GM18951 (cell line): ENCODE measurements at regions not wholly inside any gene's neighbourhood (a gene's known extent, or its start where the extent isn't known, plus 50 kb on each side); places are given as distances from the start of the nearest gene placed in this dataset.

Source experiments
- POLR2A ChIP-seq: IDR thresholded peaks from 4 replicates; pipeline ENCODE4 v1.6.1; 2011; ENCODE audit warnings: mild to moderate bottlenecking; ENCODE audit not compliant: insufficient read length, insufficient read depth; ENCODE audit errors: extremely low read depth
- in situ Hi-C: fragments of 300-500 bp; cut with MboI; formaldehyde crosslinking; loops from one replicate; pipeline ENCODE4 v1.12.0; 2022; ENCODE audit warnings: low sequenced_read_pairs, mixed read lengths, inconsistent platforms; ENCODE audit not compliant: unreplicated experiment

- in situ Hi-C loops: no loop called here
- no peak for TF ChIP-seq POLR2A
Measured at GRCh38 chr2:108164318-108164717, 75.5 kb upstream of the SULT1C3 start.

- TF ChIP-seq POLR2A: no peak
- in situ Hi-C loops: no loop called here
Measured at GRCh38 chr2:108165729-108166128, 74.0 kb upstream of the SULT1C3 start.

- in situ Hi-C loops: no loop called here
- no peak for TF ChIP-seq POLR2A
Measured at GRCh38 chr2:108167699-108168098, 72.1 kb upstream of the SULT1C3 start.

GRCh38 chr2:108169982-108170625 is 69.7 kb upstream of the SULT1C3 start:
- in situ Hi-C loops: no loop called here
- no peak for TF ChIP-seq POLR2A

GRCh38 chr2:108171657-108172056 is 68.1 kb upstream of the SULT1C3 start:
- no peak for TF ChIP-seq POLR2A

GRCh38 chr2:108182489-108182888 is 57.3 kb upstream of the SULT1C3 start:
- in situ Hi-C loops: loop anchor here (25.0 kb wide), 1 partner anchor 245 kb away; no protein-coding TSS in a partner anchor

More at GRCh38 chr2:108171657-108172056, 68.1 kb upstream of the SULT1C3 start:
- in situ Hi-C loops: no loop called here

GRCh38 chr2:108184419-108184818 is 55.3 kb upstream of the SULT1C3 start:
- in situ Hi-C loops: loop anchor here (25.0 kb wide), 1 partner anchor 247 kb away; no protein-coding TSS in a partner anchor
- TF ChIP-seq POLR2A: no peak

More at GRCh38 chr2:108182489-108182888, 57.3 kb upstream of the SULT1C3 start:
- no peak for TF ChIP-seq POLR2A

GRCh38 chr2:108189316-108189715 is 50.5 kb upstream of the SULT1C3 start:
- no peak for TF ChIP-seq POLR2A
- in situ Hi-C loops: loop anchor here (25.0 kb wide), 1 partner anchor 252 kb away; no protein-coding TSS in a partner anchor
